NCI-H526 (cell line): ENCODE measurements at regions not wholly inside any gene's neighbourhood (a gene's known extent, or its start where the extent isn't known, plus 50 kb on each side); places are given as distances from the start of the nearest gene placed in this dataset.
"Not testable (repeated sequence)": the region's sequence is repeated elsewhere in the genome, so short reads cannot be mapped to it uniquely, and the experiment has no call there.

Experiments used
- DNase-seq, 2 experiments: peaks; one replicate each; lab custom pipeline; 2025; lab: John Stamatoyannopoulos, UW

GRCh38 chr20:24418731-24419130, 50.7 kb upstream of the SYNDIG1 start:
- no peak for DNase-seq

DNA sequence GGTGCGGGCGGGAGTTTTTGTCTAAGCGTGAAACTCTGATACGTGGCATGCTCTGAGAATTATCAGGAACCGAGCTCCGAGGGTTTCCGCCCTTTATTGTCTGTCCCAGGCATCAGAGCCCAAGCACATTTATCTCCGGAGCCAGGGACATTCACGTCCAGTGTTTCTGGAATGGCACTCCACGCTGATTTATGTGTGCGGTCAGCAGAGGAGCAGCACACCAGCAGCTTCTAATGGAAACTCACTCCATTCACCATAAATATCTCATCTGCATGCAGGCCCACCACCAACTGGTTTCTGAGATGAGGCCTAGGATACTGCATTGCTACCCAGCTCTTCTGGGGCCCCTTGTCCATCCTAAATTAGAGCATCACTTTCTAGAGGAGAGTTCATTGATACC, 51.9 kb upstream of the SYNDIG1 start:
- no peak for DNase-seq

DNA sequence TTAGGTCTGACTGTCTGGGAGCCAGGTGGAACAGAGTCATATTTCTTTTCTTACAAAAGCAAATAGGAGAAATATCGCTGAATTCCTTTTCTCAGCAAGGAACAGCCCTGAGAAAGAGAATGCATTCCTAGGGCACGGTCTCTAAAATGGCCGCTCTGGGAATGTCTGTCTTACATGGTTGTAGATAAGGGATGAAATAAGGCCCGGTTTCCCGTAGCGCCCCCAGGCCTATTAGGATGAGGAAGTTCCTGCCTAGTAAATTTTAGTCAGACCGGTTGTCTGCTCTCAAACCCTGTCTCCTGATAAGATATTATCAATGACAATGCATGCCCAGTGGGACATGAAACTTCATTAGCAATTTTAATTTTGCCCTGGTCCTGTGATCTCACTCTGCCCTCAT, 54.0 kb upstream of the SYNDIG1 start:
- not testable (repeated sequence) for DNase-seq

DNA sequence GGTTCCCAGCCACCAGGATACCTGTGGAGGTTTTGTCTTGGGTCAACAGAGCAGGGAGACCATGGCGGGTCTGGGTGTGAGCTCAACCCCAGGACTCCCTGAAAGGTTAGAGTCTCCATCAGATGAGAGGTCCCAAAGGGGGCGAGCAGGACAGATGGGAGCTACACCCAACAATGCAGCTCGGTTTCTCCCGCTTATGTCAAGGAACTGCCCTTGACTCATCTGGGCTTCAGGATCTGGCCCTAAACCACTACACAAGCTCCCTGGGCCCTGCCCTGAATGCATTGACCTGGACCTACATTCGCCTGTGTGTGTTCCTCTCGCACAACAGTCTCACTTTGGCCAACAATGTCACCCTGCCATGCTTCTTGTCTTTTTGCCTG, 57.6 kb upstream of the SYNDIG1 start:
- DNase-seq: no peak

DNA sequence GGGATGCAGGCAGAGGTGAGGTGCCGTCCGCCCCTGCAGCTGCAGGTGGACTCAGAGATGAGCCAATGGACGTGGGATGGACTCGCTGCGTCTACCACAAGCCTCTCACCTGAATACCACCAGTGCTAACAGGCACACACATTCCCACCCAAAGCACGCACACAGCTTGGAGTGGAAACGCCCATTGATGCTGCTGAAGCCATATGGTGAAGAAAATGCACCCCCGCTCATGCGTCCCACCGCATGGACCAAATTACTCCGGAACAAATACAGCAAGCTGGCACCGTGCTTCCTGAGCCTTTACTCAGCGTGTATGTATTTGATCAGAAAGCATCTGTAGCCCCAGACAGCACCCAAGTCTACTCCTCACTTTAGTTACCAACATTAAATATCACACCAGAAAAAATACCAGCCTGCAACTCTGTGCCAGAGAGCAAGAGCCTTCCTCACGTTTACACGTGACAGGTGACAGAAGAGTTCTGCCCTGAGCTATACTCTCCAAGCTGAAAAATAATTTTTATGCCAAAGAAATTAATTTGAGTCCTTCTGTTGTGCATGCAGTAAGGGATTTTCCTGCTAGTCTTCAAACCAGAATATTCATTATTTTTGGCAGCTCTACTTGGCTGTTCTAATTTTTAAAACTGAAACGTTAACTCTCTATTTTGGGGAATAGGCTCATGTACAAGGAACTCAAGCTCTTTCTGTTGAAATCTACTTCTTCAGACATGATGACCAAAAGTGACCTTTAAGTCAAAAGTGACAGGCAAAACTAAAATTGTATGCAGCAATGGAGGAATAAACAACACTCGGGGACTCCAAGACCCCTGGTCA, 58.2 kb upstream of the SYNDIG1 start:
- DNase-seq: no peak

- DNase-seq: peak; percentile 72 to 77
Observed at GRCh38 chr20:24407151-24407550, 62.3 kb upstream of the SYNDIG1 start.

- peak in 1 of 2 experiments; percentile 81 for DNase-seq
Observed at GRCh38 chr20:24406750-24407149, 62.7 kb upstream of the SYNDIG1 start.

- DNase-seq: no peak
Observed at GRCh38 chr20:24406251-24406650, 63.2 kb upstream of the SYNDIG1 start.

DNA sequence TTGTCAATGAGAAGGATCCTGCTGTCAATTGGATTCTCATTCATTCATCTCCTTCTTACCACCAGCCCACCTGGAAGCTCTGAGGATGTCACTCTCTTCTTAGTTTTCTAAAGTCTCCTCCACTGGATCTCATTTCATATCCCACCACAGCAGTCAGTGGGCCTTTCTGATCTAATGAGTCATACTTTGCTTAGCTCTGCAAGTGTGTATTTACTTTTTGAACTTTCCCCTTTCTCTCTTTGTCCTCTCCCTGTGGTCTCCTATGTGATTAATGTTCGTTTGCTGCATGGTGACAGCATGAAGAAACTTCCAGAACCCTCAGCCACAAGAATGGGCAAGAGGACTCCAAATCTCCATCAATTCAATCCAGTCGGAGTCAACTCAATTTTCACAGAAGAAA, 63.6 kb upstream of the SYNDIG1 start:
- no peak for DNase-seq

DNA sequence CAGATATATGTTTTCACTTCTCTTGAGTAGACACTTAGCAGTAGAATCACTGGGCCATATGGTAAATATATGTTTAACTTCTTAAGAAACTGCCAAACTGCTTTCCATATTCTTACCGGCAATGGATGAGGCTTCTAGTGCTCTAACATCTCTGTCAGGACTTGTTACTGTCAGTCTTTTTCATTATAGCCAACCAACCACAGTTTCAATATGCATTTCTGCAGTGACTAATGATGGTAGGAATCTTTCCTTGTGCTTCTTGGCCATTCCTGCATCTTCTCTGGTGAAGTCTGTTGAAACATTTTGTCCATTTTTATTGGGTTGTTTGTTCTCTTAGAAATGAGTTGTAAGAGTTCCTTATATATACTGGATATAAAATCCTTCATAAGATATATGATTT, 66.0 kb upstream of the SYNDIG1 start:
- no peak for DNase-seq

GRCh38 chr20:24402188-24402587, 67.2 kb upstream of the SYNDIG1 start:
- DNase-seq: no peak

- no peak for DNase-seq
Observed at GRCh38 chr20:24395151-24395550, 74.3 kb upstream of the SYNDIG1 start.

DNA sequence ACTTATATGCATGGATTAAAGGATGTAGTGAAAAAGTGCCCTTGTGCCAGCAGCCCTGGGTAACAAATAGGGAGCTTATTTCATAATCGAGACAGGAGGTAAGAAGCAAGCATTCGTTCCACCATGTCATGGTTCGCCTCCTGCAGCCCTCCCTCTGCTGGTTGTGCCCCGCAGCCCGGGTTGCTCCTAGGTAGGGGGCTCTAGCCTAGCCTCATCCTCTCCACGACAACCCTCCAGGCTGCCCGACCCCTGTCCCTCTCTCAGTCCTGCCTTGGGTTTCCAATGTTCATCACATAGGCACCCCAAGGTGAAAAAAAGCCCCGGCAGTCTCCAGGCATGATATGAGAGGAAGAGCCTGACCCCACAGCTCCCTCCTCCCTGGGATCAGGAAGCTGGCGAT, 75.5 kb upstream of the SYNDIG1 start:
- DNase-seq: no peak

DNA sequence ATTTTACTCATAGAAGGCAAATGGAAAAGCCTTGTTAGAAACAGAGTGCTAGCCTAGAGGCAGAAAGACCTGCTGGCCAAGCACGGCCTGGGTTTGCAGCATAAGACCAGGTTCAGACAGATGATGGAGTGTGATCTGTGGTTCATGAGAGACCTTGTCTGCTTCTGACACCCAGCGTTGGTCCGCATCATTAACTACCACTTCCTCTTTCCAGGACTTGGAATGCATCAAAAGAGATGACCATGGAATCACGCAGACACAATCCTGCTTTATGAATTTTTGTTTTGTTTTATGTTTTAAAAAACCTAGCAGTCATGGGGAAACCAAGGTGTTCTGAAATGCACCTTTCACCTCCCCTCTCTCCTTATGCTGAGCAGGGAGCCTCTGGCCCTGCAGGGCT, 76.8 kb upstream of the SYNDIG1 start:
- DNase-seq: no peak

- no peak for DNase-seq
Observed at GRCh38 chr20:24389686-24390085, 79.7 kb upstream of the SYNDIG1 start.

- no peak for DNase-seq
Observed at GRCh38 chr20:24388828-24389380, 80.5 kb upstream of the SYNDIG1 start.

- no peak for DNase-seq
Observed at GRCh38 chr20:24385547-24385946, 83.9 kb upstream of the SYNDIG1 start.

DNA sequence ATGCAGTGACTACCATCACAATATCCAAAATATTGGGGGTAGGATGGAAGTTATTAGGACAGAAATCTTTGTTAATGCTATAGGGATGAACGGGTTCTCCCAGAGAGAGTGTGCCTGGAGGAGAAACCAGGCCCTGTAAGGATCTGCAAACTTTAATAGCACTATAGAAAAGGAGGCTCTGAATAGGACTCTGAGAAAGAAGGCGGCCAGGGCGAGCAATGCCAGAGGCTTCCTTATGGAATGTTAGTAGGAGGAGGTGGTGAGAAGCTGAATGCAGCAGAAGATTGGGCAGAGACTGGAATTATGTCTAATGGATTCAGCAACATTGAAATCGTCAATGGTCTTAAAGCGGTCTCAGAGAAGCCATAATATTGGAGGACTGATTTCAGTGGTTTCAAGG, 84.6 kb upstream of the SYNDIG1 start:
- no peak for DNase-seq

- peak; percentile 85 to 93 for DNase-seq
Observed at GRCh38 chr20:24382743-24383142, 86.7 kb upstream of the SYNDIG1 start.

GRCh38 chr20:24382331-24382730, 87.1 kb upstream of the SYNDIG1 start:
- DNase-seq: no peak

DNA sequence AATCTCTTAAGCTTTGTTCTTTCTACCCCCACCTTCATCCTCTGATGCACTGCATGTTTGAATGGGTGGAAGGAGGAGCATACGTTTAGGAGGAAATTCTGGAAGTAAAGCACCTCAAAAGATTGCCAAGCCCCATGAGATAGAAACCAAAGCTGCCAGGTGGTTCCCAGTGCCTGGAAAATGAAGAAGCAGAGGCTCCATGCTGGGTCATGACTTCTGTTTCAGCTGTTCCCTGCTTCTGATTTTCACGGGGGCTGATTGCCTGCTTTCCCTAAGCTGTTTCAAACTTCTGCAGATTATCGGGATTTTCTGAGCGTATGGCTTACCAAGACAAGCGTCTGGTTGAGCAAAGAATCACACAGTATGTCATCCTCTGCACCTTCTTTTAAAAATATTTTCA, 87.5 kb upstream of the SYNDIG1 start:
- DNase-seq: no peak

GRCh38 chr20:24379484-24379927, 89.9 kb upstream of the SYNDIG1 start:
- peak in 1 of 2 experiments; percentile 47 for DNase-seq

DNA sequence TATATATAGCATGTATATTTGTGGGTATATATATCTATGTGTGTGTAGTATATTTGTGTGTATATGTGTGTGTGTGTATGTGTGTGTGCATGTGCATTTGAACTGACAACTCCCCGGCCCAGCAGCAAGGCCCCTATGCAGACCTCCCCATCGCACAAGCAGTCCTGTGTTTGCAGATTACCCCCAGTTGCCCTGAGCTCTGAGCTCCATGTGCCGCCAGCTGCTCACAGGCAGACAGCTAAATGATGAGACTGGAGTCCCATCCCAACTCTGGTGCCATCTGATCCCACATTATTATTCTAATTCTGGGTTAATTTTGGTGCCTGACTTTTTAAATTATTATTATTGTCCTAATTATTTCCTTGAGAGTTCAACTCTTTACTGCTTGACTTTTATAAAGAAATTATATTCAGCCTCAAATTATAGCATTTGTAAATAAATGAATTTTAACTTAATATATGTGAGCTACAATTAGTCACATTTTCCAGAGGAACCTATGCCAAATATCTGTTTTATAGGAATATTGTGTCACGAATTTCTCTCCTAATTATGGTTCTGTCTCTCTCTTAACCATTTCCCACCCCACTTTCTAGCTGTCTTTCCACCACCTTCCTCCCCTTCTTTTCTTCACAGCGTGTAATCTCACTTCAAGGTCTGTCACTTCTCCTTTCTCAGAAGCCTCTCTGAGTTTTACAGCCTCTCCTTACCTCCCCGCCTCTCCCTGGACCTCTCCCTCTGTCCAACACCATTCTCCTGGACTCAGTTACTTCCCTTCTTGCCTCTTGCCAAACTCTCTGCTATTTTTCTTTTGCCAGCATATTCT, 90.6 kb upstream of the SYNDIG1 start:
- DNase-seq: no peak
